ENCODE measurements at regions not wholly inside any gene's neighbourhood (a gene's known extent, or its start where the extent isn't known, plus 50 kb on each side); places are given as distances from the start of the nearest gene placed in this dataset.
A peak's percentile ranks its signal among the peaks of the same experiment; 100 is the strongest.

DNA sequence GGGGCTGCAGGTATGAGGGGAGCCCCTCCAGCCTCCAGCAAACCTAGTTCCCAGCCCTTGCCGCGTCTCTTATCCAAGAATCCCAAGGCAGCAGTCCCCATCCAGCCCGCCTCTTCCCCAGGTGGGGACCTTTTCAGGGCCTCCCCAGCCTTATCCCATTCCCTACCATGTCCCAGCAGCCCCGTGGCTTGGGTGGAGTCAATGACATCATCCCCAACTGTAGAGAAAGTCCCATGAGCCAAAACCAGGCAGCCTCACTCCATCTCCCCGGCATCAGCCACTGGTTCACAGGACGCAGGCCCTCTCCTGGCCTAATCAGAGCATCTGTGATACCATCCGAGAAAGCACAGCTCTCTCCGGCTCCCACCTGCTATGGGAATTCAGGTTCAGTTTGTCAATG lies 131.0 kb downstream of the NCOR2 start:
- no peaks in the 10 kb centered on the region for H3K27me3 ChIP-seq
- TF ChIP-seq POLR2A (IDR thresholded peaks at IDR 0.05) (no peak), CTCF (IDR thresholded peaks at IDR 0.05) (no peak)
- no peaks in the 10 kb centered on the region for H3K9me3 ChIP-seq
- no peak overlapping the region for H3K27ac ChIP-seq
- intact Hi-C loops (cut with DNase I; ENCODE audit: low total_unique reads), result no loop called here
- DNase-seq, result no peak
- H3K4me1 ChIP-seq, result peaks cover 14% of the 10 kb centered on the region
- WGBS, 2 donors, result 78 to 83% methylated on average over 8 of the region's 8 CpGs
- H3K4me3 ChIP-seq, result no peak overlapping the region
- no peaks in the 10 kb centered on the region for H3K36me3 ChIP-seq (ENCODE audit: low read depth, missing control alignments)

GRCh38 chr12:124435806-124436345 lies 131.5 kb downstream of the NCOR2 start:
- H3K27ac ChIP-seq, result no peak overlapping the region
- intact Hi-C loops (cut with DNase I; ENCODE audit: low total_unique reads), result no loop called here
- no peak overlapping the region for H3K4me3 ChIP-seq
- no peak for DNase-seq
- peaks cover 13% of the 10 kb centered on the region for H3K4me1 ChIP-seq
- TF ChIP-seq CTCF (IDR thresholded peaks at IDR 0.05), result no peak
- no peak for TF ChIP-seq POLR2A (IDR thresholded peaks at IDR 0.05)
- H3K27me3 ChIP-seq, result no peaks in the 10 kb centered on the region
- H3K36me3 ChIP-seq (ENCODE audit: low read depth, missing control alignments), result no peaks in the 10 kb centered on the region
- H3K9me3 ChIP-seq, result no peaks in the 10 kb centered on the region
- 93% methylated on average over 11 to 16 of the region's 16 CpGs for WGBS, 2 donors

DNA sequence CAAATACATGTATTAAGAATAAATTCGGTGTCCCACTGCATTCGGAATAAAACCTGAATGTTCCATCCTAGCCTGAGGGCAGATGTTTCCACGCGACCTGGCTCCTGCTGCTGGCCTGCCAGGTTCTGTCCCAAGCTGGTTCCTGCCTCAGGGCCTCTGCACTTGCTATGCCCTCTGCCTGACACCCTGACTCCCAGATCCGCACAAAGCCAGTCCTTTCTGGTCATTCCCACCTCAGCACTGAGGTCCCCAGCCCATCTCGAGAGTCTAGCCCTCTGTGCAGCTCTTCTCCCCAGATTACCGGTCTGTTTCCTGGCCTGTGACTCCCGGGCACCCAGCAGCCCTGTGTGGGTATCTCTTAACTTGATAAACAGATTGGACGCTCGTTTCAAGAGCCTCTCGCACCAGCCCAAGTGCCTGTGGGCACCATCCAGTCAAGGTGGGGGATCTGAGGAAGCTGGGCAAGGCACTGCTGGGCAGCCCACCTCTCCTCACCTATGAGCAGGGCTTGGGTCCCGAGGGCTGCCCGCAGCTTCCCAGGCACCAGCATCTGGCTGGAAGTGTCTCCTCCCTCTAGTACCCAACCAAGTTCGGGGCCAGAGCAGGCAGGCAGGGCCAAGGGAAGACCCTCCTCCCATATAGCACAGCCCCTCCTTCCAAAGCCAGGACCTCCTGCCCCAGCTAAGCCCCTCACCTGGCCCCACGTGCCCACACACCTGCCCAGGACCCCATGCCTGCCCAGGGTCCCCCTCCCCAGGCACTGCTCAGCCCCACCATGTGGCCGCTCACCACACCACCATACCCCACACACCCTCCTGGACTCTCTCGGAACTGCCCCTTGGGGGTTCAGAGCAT lies 132.2 kb downstream of the NCOR2 start:
- WGBS, 2 donors, result 68 to 70% methylated on average over 13 to 17 of the region's 17 CpGs
- no peak for DNase-seq
- H3K4me3 ChIP-seq, result no peak overlapping the region
- no peaks in the 10 kb centered on the region for H3K36me3 ChIP-seq (ENCODE audit: low read depth, missing control alignments)
- peaks cover 9% of the 10 kb centered on the region for H3K4me1 ChIP-seq
- H3K27ac ChIP-seq, result peak overlapping the region in 1 of 2 donors; percentile 24
- H3K27me3 ChIP-seq, result no peaks in the 10 kb centered on the region
- no peak for TF ChIP-seq POLR2A (IDR thresholded peaks at IDR 0.05)
- H3K9me3 ChIP-seq, result no peaks in the 10 kb centered on the region
- intact Hi-C loops (cut with DNase I; ENCODE audit: low total_unique reads), result no loop called here

- Histone ChIP-seq H3K27ac (peak overlapping the region in 1 of 2 donors; percentile 24), H3K36me3 (ENCODE audit: low read depth, missing control alignments) (no peaks in the 10 kb centered on the region), H3K4me1 (peaks cover 9% of the 10 kb centered on the region), H3K27me3 (no peaks in the 10 kb centered on the region), H3K4me3 (no peak overlapping the region), H3K9me3 (no peaks in the 10 kb centered on the region)
- 62 to 78% methylated on average over 10 of the region's 10 CpGs for WGBS, 2 donors
- TF ChIP-seq POLR2A (IDR thresholded peaks at IDR 0.05) (no peak), CTCF (IDR thresholded peaks at IDR 0.05) (no peak)
- intact Hi-C loops (cut with DNase I; ENCODE audit: low total_unique reads), result no loop called here
- DNase-seq, result no peak
Observed at GRCh38 chr12:124434354-124434753, 133.1 kb downstream of the NCOR2 start.

- peak overlapping the region in 1 of 2 donors; percentile 24 for H3K27ac ChIP-seq
- H3K27me3 ChIP-seq, result no peaks in the 10 kb centered on the region
- H3K4me3 ChIP-seq, result no peak overlapping the region
- H3K4me1 ChIP-seq, result peaks cover 12% of the 10 kb centered on the region
- intact Hi-C loops (cut with DNase I; ENCODE audit: low total_unique reads), result no loop called here
- no peaks in the 10 kb centered on the region for H3K9me3 ChIP-seq
- TF ChIP-seq POLR2A (IDR thresholded peaks at IDR 0.05), result no peak
- TF ChIP-seq CTCF (IDR thresholded peaks at IDR 0.05), result no peak
- H3K36me3 ChIP-seq (ENCODE audit: low read depth, missing control alignments), result no peaks in the 10 kb centered on the region
- no peak for DNase-seq
- 69% methylated on average over 8 of the region's 8 CpGs; no CpG with 5 or more reads in 1 of the 2 donors for WGBS, 2 donors
Observed at GRCh38 chr12:124433879-124434278, 133.5 kb downstream of the NCOR2 start.
